Stimulated activated CD4-positive, alpha-beta T cell treated with anti-CD3 and anti-CD28 coated beads, Interleukin-1b, Interleukin-23, amount 100 ng/mL, for 48 hours (primary cell): ENCODE measurements at regions not wholly inside any gene's neighbourhood (a gene's known extent, or its start where the extent isn't known, plus 50 kb on each side); places are given as distances from the start of the nearest gene placed in this dataset.
"Not testable (repeated sequence)": the region's sequence is repeated elsewhere in the genome, so short reads cannot be mapped to it uniquely, and the experiment has no call there.

ENCODE experiments used
- DNase-seq: peaks from one replicate; pipeline ENCODE4 v3.0.0-alpha.2; 2020

GRCh38 chr6:131430531-131430930 is 142.5 kb upstream of the ARG1 start:
- DNase-seq: no peak

GRCh38 chr6:131431718-131432117 is 141.3 kb upstream of the ARG1 start:
- DNase-seq: no peak

- DNase-seq: no peak
Observed at GRCh38 chr6:131433927-131434326, 139.1 kb upstream of the ARG1 start.

- DNase-seq: no peak
Observed at GRCh38 chr6:131436358-131436757, 136.7 kb upstream of the ARG1 start.

- DNase-seq: no peak
Observed at GRCh38 chr6:131443014-131443413, 130.0 kb upstream of the ARG1 start.

- peak; percentile 39 for DNase-seq
Observed at GRCh38 chr6:131443514-131443913, 129.5 kb upstream of the ARG1 start.

GRCh38 chr6:131445356-131445755 is 127.7 kb upstream of the ARG1 start:
- DNase-seq: not testable (repeated sequence)

GRCh38 chr6:131450861-131451260 is 122.2 kb upstream of the ARG1 start:
- no peak for DNase-seq

GRCh38 chr6:131451321-131452144 is 121.5 kb upstream of the ARG1 start:
- peak; percentile 28 for DNase-seq

- DNase-seq: no peak
Observed at GRCh38 chr6:131453803-131454202, 119.2 kb upstream of the ARG1 start.

GRCh38 chr6:131456565-131456964 is 116.5 kb upstream of the ARG1 start:
- DNase-seq: no peak

- DNase-seq: no peak
Observed at GRCh38 chr6:131459005-131459404, 114.0 kb upstream of the ARG1 start.

GRCh38 chr6:131460614-131461000 is 112.4 kb upstream of the ARG1 start:
- no peak for DNase-seq

GRCh38 chr6:131469130-131469529 is 103.9 kb upstream of the ARG1 start:
- DNase-seq: no peak

- no peak for DNase-seq
Observed at GRCh38 chr6:131470534-131470933, 102.5 kb upstream of the ARG1 start.

- no peak for DNase-seq
Observed at GRCh38 chr6:131471331-131471730, 101.7 kb upstream of the ARG1 start.

GRCh38 chr6:131473303-131473702 is 99.7 kb upstream of the ARG1 start:
- not testable (repeated sequence) for DNase-seq

GRCh38 chr6:131476362-131476761 is 96.7 kb upstream of the ARG1 start:
- DNase-seq: no peak

GRCh38 chr6:131478740-131479211 is 94.2 kb upstream of the ARG1 start:
- DNase-seq: not testable (repeated sequence)

- no peak for DNase-seq
Observed at GRCh38 chr6:131486608-131487007, 86.4 kb upstream of the ARG1 start.

GRCh38 chr6:131488780-131489179 is 84.2 kb upstream of the ARG1 start:
- no peak for DNase-seq

GRCh38 chr6:131490441-131490840 is 82.6 kb upstream of the ARG1 start:
- DNase-seq: no peak

GRCh38 chr6:131492932-131493573 is 80.0 kb upstream of the ARG1 start:
- no peak for DNase-seq

- not testable (repeated sequence) for DNase-seq
Observed at GRCh38 chr6:131504387-131504786, 68.6 kb upstream of the ARG1 start.
